Upper lobe of right lung (tissue), 1 donor: ENCODE measurements at regions not wholly inside any gene's neighbourhood (a gene's known extent, or its start where the extent isn't known, plus 50 kb on each side); places are given as distances from the start of the nearest gene placed in this dataset.

ENCODE experiments used
- ATAC-seq: fragments of 200-7000 bp; cut with Tn5 transposase; one replicate; pipeline ENCODE4 v1.9.1; 2020; ENCODE audit warnings: mild to moderate bottlenecking, moderate library complexity
- DNase-seq: peaks from one replicate; pipeline ENCODE4 v3.0.0-alpha.2; 2020
- H3K27ac ChIP-seq: fragments of 200-600 bp; one replicate; pipeline ENCODE4 v1.8.0; 2022
- H3K27me3 ChIP-seq: fragments of 200-600 bp; one replicate; pipeline ENCODE4 v1.8.0; 2022; ENCODE audit warnings: mild to moderate bottlenecking
- H3K36me3 ChIP-seq: fragments of 200-600 bp; one replicate; pipeline ENCODE4 v1.8.0; 2022
- H3K4me1 ChIP-seq: fragments of 200-600 bp; one replicate; pipeline ENCODE4 v1.8.0; 2022
- H3K4me3 ChIP-seq: fragments of 200-600 bp; one replicate; pipeline ENCODE4 v1.8.0; 2022; ENCODE audit warnings: mild to moderate bottlenecking
- H3K9me3 ChIP-seq: fragments of 200-600 bp; one replicate; pipeline ENCODE4 v1.8.0; 2022
- intact Hi-C: fragments of 100-400 bp; cut with DNase I; formaldehyde crosslinking; loops from one replicate; pipeline ENCODE4 v1.11.0; 2022
- TF ChIP-seq, protein P1 (sequence below): fragments of 200-600 bp; IDR thresholded peaks from one replicate; pipeline ENCODE4 v1.8.0; 2022; ENCODE audit warnings: antibody characterized with exemption
- donor health status: DM: no; HTN: yes; CAD: no; lungs with severe emphysema.

- Histone ChIP-seq H3K27ac (no peak overlapping the region), H3K36me3 (no peaks in the 10 kb centered on the region), H3K4me1 (no peaks in the 10 kb centered on the region), H3K9me3 (peaks cover 5% of the 10 kb centered on the region), H3K4me3 (no peak overlapping the region), H3K27me3 (no peaks in the 10 kb centered on the region)
- DNase-seq (no peak), ATAC-seq (no peak)
- intact Hi-C loops, result no loop called here
- TF ChIP-seq, protein P1, sequence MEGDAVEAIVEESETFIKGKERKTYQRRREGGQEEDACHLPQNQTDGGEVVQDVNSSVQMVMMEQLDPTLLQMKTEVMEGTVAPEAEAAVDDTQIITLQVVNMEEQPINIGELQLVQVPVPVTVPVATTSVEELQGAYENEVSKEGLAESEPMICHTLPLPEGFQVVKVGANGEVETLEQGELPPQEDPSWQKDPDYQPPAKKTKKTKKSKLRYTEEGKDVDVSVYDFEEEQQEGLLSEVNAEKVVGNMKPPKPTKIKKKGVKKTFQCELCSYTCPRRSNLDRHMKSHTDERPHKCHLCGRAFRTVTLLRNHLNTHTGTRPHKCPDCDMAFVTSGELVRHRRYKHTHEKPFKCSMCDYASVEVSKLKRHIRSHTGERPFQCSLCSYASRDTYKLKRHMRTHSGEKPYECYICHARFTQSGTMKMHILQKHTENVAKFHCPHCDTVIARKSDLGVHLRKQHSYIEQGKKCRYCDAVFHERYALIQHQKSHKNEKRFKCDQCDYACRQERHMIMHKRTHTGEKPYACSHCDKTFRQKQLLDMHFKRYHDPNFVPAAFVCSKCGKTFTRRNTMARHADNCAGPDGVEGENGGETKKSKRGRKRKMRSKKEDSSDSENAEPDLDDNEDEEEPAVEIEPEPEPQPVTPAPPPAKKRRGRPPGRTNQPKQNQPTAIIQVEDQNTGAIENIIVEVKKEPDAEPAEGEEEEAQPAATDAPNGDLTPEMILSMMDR, result no peak
Measured at GRCh38 chr3:178002113-178002512, 534.1 kb upstream of the KCNMB2 start.

- Histone ChIP-seq H3K4me3 (no peak overlapping the region), H3K27me3 (no peaks in the 10 kb centered on the region), H3K27ac (no peak overlapping the region), H3K4me1 (no peaks in the 10 kb centered on the region), H3K36me3 (no peaks in the 10 kb centered on the region), H3K9me3 (peaks cover 5% of the 10 kb centered on the region)
- DNase-seq, result no peak
- intact Hi-C loops, result no loop called here
- ATAC-seq, result peak; percentile 34
- TF ChIP-seq, protein P1, result no peak
Measured at GRCh38 chr3:178003756-178004155, 532.5 kb upstream of the KCNMB2 start.

GRCh38 chr3:178005961-178006360, 530.3 kb upstream of the KCNMB2 start:
- Histone ChIP-seq H3K4me1 (no peaks in the 10 kb centered on the region), H3K36me3 (no peaks in the 10 kb centered on the region), H3K4me3 (no peak overlapping the region), H3K27ac (no peak overlapping the region), H3K9me3 (no peaks in the 10 kb centered on the region), H3K27me3 (no peaks in the 10 kb centered on the region)
- intact Hi-C loops, result no loop called here
- TF ChIP-seq, protein P1, result no peak
- DNase-seq (no peak), ATAC-seq (no peak)

GRCh38 chr3:178010306-178010705, 525.9 kb upstream of the KCNMB2 start:
- Histone ChIP-seq H3K27me3 (no peaks in the 10 kb centered on the region), H3K4me3 (no peak overlapping the region), H3K4me1 (no peaks in the 10 kb centered on the region), H3K36me3 (no peaks in the 10 kb centered on the region), H3K27ac (no peak overlapping the region), H3K9me3 (no peaks in the 10 kb centered on the region)
- TF ChIP-seq, protein P1, result no peak
- intact Hi-C loops, result no loop called here
- DNase-seq (no peak), ATAC-seq (peak; percentile 54)

DNA sequence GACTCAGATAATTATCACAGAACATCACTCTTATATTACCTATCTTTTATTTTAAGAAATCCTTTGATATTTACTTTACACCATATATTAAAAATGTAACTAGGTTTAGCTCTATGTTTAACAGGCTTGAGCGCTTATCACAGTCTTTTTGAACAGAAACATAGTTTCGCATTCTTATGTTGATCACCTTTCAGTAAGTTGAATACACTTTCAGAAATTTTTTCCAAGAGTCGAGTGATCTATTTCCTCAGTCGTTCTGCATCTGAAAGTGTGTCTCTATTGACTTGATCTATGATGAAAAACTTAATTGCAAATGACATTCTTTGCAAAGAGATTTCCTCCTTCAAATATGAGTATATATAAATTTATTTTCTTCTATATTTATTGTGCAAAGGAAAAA, 516.6 kb upstream of the KCNMB2 start:
- no peak for ATAC-seq
- intact Hi-C loops, result no loop called here
- Histone ChIP-seq H3K4me3 (no peak overlapping the region), H3K27ac (no peak overlapping the region), H3K36me3 (no peaks in the 10 kb centered on the region), H3K27me3 (no peaks in the 10 kb centered on the region), H3K9me3 (no peaks in the 10 kb centered on the region), H3K4me1 (no peaks in the 10 kb centered on the region)
- DNase-seq, result no peak
- TF ChIP-seq, protein P1, result no peak

DNA sequence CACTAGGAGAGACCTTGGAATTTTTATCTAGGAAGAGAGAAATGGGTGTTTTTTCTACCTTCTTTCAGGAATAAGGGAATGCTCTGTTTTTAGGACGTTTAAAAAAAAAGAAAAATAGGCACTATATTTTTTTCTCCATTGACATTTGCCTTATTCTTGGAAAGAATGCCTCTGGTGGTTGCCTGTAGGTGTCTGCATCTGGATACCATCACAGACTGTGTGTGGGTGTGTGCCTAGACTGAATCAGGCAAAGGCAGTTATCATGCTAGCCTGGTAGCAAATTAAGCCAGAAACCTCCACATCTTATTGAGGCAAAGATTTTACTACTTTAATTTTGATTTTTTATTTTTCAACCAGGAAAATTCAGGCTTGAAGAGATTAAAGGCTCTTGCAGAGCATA, 513.6 kb upstream of the KCNMB2 start:
- no peak overlapping the region for H3K4me3 ChIP-seq
- TF ChIP-seq, protein P1, result no peak
- H3K27ac ChIP-seq, result no peak overlapping the region
- DNase-seq, result no peak
- intact Hi-C loops, result no loop called here
- no peaks in the 10 kb centered on the region for H3K4me1 ChIP-seq
- H3K9me3 ChIP-seq, result no peaks in the 10 kb centered on the region
- no peaks in the 10 kb centered on the region for H3K27me3 ChIP-seq
- ATAC-seq, result no peak
- no peaks in the 10 kb centered on the region for H3K36me3 ChIP-seq
